Type B pancreatic cell (in vitro differentiated cells): ENCODE measurements at regions not wholly inside any gene's neighbourhood (a gene's known extent, or its start where the extent isn't known, plus 50 kb on each side); places are given as distances from the start of the nearest gene placed in this dataset.
"Not testable (repeated sequence)": the region's sequence is repeated elsewhere in the genome, so short reads cannot be mapped to it uniquely, and the experiment has no call there.

Source experiments
- DNase-seq: peaks from one replicate; pipeline ENCODE4 v3.0.0; 2021; ENCODE audit warnings: mixed read lengths; ENCODE audit not compliant: unreplicated experiment; ENCODE audit errors: extremely low spot score
- H3K27ac Mint-ChIP-seq: 2 replicates; pipeline ENCODE4 v1.8.0; 2021; ENCODE audit warnings: mild to moderate bottlenecking, mixed read lengths
- H3K27me3 Mint-ChIP-seq: 2 replicates; pipeline ENCODE4 v1.8.0; 2021; ENCODE audit warnings: mixed read lengths
- H3K36me3 Mint-ChIP-seq: 2 replicates; pipeline ENCODE4 v1.8.0; 2021; ENCODE audit warnings: mixed read lengths
- H3K4me1 Mint-ChIP-seq: one replicate; pipeline ENCODE4 v1.8.0; 2021; ENCODE audit warnings: mixed read lengths; ENCODE audit not compliant: unreplicated experiment
- H3K4me3 Mint-ChIP-seq: 2 replicates; pipeline ENCODE4 v1.8.0; 2021; ENCODE audit warnings: mild to moderate bottlenecking, mixed read lengths
- H3K9me3 Mint-ChIP-seq: 2 replicates; pipeline ENCODE4 v1.8.0; 2021; ENCODE audit warnings: mixed read lengths
- CTCF ChIP-seq: fragments of 200-600 bp; sonication (generic); conservative IDR thresholded peaks from 2 replicates; pipeline ENCODE4 v1.5.0; 2021; ENCODE audit warnings: antibody characterized with exemption, mild to moderate bottlenecking

GRCh38 chr22:22368516-22368915, 123.9 kb downstream of the VPREB1 start:
- Mint-ChIP-seq H3K27me3 (peaks cover 86% of the 10 kb centered on the region), H3K4me1 (no peaks in the 10 kb centered on the region), H3K9me3 (no peaks in the 10 kb centered on the region), H3K4me3 (no peak overlapping the region), H3K27ac (no peak overlapping the region), H3K36me3 (no peaks in the 10 kb centered on the region)
- no peak for DNase-seq
- no peak for TF ChIP-seq CTCF

GRCh38 chr22:22369219-22369963, 124.8 kb downstream of the VPREB1 start:
- TF ChIP-seq CTCF, result peak; percentile 32
- peaks cover 86% of the 10 kb centered on the region for H3K27me3 Mint-ChIP-seq
- H3K27ac Mint-ChIP-seq, H3K9me3 Mint-ChIP-seq, H3K36me3 Mint-ChIP-seq, DNase-seq, H3K4me1 Mint-ChIP-seq, H3K4me3 Mint-ChIP-seq: not testable (repeated sequence)

GRCh38 chr22:22369964-22370270, 125.3 kb downstream of the VPREB1 start:
- Mint-ChIP-seq H3K4me3 (no peak overlapping the region), H3K27ac (no peak overlapping the region), H3K27me3 (peaks cover 85% of the 10 kb centered on the region), H3K4me1 (no peaks in the 10 kb centered on the region), H3K9me3 (no peaks in the 10 kb centered on the region), H3K36me3 (no peaks in the 10 kb centered on the region)
- TF ChIP-seq CTCF, result no peak
- no peak for DNase-seq

GRCh38 chr22:22371031-22371541, 126.5 kb downstream of the VPREB1 start:
- H3K27me3 Mint-ChIP-seq, result peaks cover 86% of the 10 kb centered on the region
- no peaks in the 10 kb centered on the region for H3K4me1 Mint-ChIP-seq
- DNase-seq, result no peak
- no peaks in the 10 kb centered on the region for H3K36me3 Mint-ChIP-seq
- TF ChIP-seq CTCF, result no peak
- no peaks in the 10 kb centered on the region for H3K9me3 Mint-ChIP-seq
- no peak overlapping the region for H3K4me3 Mint-ChIP-seq
- H3K27ac Mint-ChIP-seq, result no peak overlapping the region

GRCh38 chr22:22372086-22372485, 127.5 kb downstream of the VPREB1 start:
- Mint-ChIP-seq H3K9me3 (no peaks in the 10 kb centered on the region), H3K36me3 (no peaks in the 10 kb centered on the region), H3K4me1 (no peaks in the 10 kb centered on the region), H3K4me3 (no peak overlapping the region), H3K27me3 (peaks cover 87% of the 10 kb centered on the region), H3K27ac (no peak overlapping the region)
- no peak for TF ChIP-seq CTCF
- no peak for DNase-seq
